ENCODE measurements at regions not wholly inside any gene's neighbourhood (a gene's known extent, or its start where the extent isn't known, plus 50 kb on each side); places are given as distances from the start of the nearest gene placed in this dataset.

- H3K4me3 ChIP-seq (ENCODE audit: low read depth, low read length): no peak overlapping the region
- CTCF ChIA-PET: no interaction called here
- no peaks in the 10 kb centered on the region for H3K9me3 ChIP-seq (ENCODE audit: control insufficient read depth, insufficient read depth, low read depth, low read length)
- TF ChIP-seq ZSCAN5A (tag by site-specific recombination; IDR thresholded peaks at IDR 0.05) (no peak), ZNF155 (tag by site-specific recombination; IDR thresholded peaks at IDR 0.05) (no peak), KLF10 (tag by site-specific recombination; IDR thresholded peaks at IDR 0.05) (no peak), ZNF645 (tag by site-specific recombination; IDR thresholded peaks at IDR 0.05) (no peak), ZNF544 (tag by site-specific recombination; IDR thresholded peaks at IDR 0.05) (no peak), ZNF48 (tag by site-specific recombination; IDR thresholded peaks at IDR 0.05) (no peak), ZNF350 (tag by site-specific recombination; IDR thresholded peaks at IDR 0.05) (no peak), HOXC10 (CRISPR knock-in tag; IDR thresholded peaks at IDR 0.05) (no peak), ZNF398 (tag by site-specific recombination; IDR thresholded peaks at IDR 0.05) (no peak), ZNF600 (tag by site-specific recombination; IDR thresholded peaks at IDR 0.05) (no peak), ZXDB (tag by site-specific recombination; IDR thresholded peaks at IDR 0.05) (no peak), ZNF324 (tag by site-specific recombination; IDR thresholded peaks at IDR 0.05) (no peak), ZNF433 (tag by site-specific recombination; IDR thresholded peaks at IDR 0.05; ENCODE audit: low read depth) (no peak), ZNF830 (tag by site-specific recombination; IDR thresholded peaks at IDR 0.05; ENCODE audit: low read depth) (no peak)
- no peak overlapping the region for H3K27ac ChIP-seq (ENCODE audit: extremely low read depth, low read depth, low read length)
- no peaks in the 10 kb centered on the region for H3K36me3 ChIP-seq (ENCODE audit: control insufficient read depth in 2 of 2, insufficient read depth in 1 of 2, low read length in 2 of 2)
- POLR2A ChIA-PET: no interaction called here
- no peaks in the 10 kb centered on the region for H3K4me1 ChIP-seq (ENCODE audit: control insufficient read depth, insufficient read depth, low read length)
Measured at GRCh38 chr16:7124701-7125100, 207.9 kb upstream of the RBFOX1 start.

GRCh38 chr16:7124242-7124641 lies 208.4 kb upstream of the RBFOX1 start:
- POLR2A ChIA-PET: no interaction called here
- CTCF ChIA-PET: no interaction called here
- no peak overlapping the region for H3K27ac ChIP-seq (ENCODE audit: extremely low read depth, low read depth, low read length)
- H3K4me1 ChIP-seq (ENCODE audit: control insufficient read depth, insufficient read depth, low read length): no peaks in the 10 kb centered on the region
- H3K9me3 ChIP-seq (ENCODE audit: control insufficient read depth, insufficient read depth, low read depth, low read length): no peaks in the 10 kb centered on the region
- TF ChIP-seq IKZF3 (tag by site-specific recombination; IDR thresholded peaks at IDR 0.05) (no peak), ZNF521 (tag by site-specific recombination; IDR thresholded peaks at IDR 0.05) (no peak), ZEB2 (tag by site-specific recombination; IDR thresholded peaks at IDR 0.05) (no peak), SCRT1 (tag by site-specific recombination; IDR thresholded peaks at IDR 0.05; ENCODE audit: borderline replicate concordance) (no peak), ZNF791 (tag by site-specific recombination; IDR thresholded peaks at IDR 0.05) (no peak), ZNF416 (tag by site-specific recombination; IDR thresholded peaks at IDR 0.05) (no peak), MZF1 (tag by site-specific recombination; IDR thresholded peaks at IDR 0.05; ENCODE audit: borderline replicate concordance) (no peak), HIC1 (tag by site-specific recombination; IDR thresholded peaks at IDR 0.05) (no peak), KLF10 (tag by site-specific recombination; IDR thresholded peaks at IDR 0.05) (no peak), ZNF561 (tag by site-specific recombination; IDR thresholded peaks at IDR 0.05; ENCODE audit: borderline replicate concordance) (no peak), ZFHX2 (tag by site-specific recombination; conservative IDR thresholded peaks at IDR 0.05) (no peak), PATZ1 (tag by site-specific recombination; IDR thresholded peaks at IDR 0.05) (no peak), ZBTB7A (tag by site-specific recombination; IDR thresholded peaks at IDR 0.05; ENCODE audit: low read depth) (no peak), SP7 (tag by site-specific recombination; IDR thresholded peaks at IDR 0.05) (no peak), GLIS1 (tag by site-specific recombination; IDR thresholded peaks at IDR 0.05) (no peak), ZNF350 (tag by site-specific recombination; IDR thresholded peaks at IDR 0.05) (no peak), ZNF121 (tag by site-specific recombination; IDR thresholded peaks at IDR 0.05) (no peak), ZNF621 (tag by site-specific recombination; IDR thresholded peaks at IDR 0.05) (no peak)
- H3K36me3 ChIP-seq (ENCODE audit: control insufficient read depth in 2 of 2, insufficient read depth in 1 of 2, low read length in 2 of 2): no peaks in the 10 kb centered on the region
- H3K4me3 ChIP-seq (ENCODE audit: low read depth, low read length): no peak overlapping the region

Measured in HEK293 (cell line).